WTC11 (cell line): ENCODE measurements at regions not wholly inside any gene's neighbourhood (a gene's known extent, or its start where the extent isn't known, plus 50 kb on each side); places are given as distances from the start of the nearest gene placed in this dataset.

ENCODE experiments used
- ATAC-seq: fragments of 200-7000 bp; cut with Tn5 transposase; 2 replicates; pipeline ENCODE4 v1.10.0; 2021; ENCODE audit warnings: mild to moderate bottlenecking, moderate library complexity
- CTCF ChIA-PET: fragments of 300-600 bp; sonication (Branson Sonifier 250); formaldehyde crosslinking; loops from one replicate; lab custom pipeline; 2021; ENCODE audit warnings: antibody characterized with exemption; lab: Charles Lee
- POLR2A ChIA-PET: fragments of 350-600 bp; sonication (Branson Sonifier 250); formaldehyde crosslinking; loops from one replicate; lab custom pipeline; 2021; ENCODE audit warnings: antibody characterized with exemption; lab: Charles Lee
- DNase-seq: peaks from one replicate; pipeline ENCODE4 v3.0.0; 2021; ENCODE audit warnings: low spot score
- H3K27ac Mint-ChIP-seq: 2 replicates; pipeline ENCODE4 v1.8.0; 2021; ENCODE audit warnings: mixed read lengths
- H3K27me3 Mint-ChIP-seq: 2 replicates; pipeline ENCODE4 v1.8.0; 2021; ENCODE audit warnings: low read depth, mild to moderate bottlenecking, moderate library complexity, mixed read lengths
- H3K36me3 Mint-ChIP-seq: 2 replicates; pipeline ENCODE4 v1.8.0; 2021; ENCODE audit warnings: mixed read lengths
- H3K4me1 Mint-ChIP-seq: 2 replicates; pipeline ENCODE4 v1.8.0; 2022; ENCODE audit warnings: mixed read lengths
- H3K4me3 Mint-ChIP-seq: 2 replicates; pipeline ENCODE4 v1.8.0; 2021; ENCODE audit warnings: mild to moderate bottlenecking, moderate library complexity, mixed read lengths
- H3K9me3 Mint-ChIP-seq: 2 replicates; pipeline ENCODE4 v1.8.0; 2021; ENCODE audit warnings: mixed read lengths
- CBFB ChIP-seq: sonication (generic); formaldehyde crosslinking; IDR thresholded peaks from 2 replicates; pipeline ENCODE4 v1.8.1; 2022; ENCODE audit warnings: mild to moderate bottlenecking, low read depth, missing genetic modification reagents
- CREM ChIP-seq: sonication (generic); formaldehyde crosslinking; IDR thresholded peaks from 2 replicates; pipeline ENCODE4 v1.8.1; 2022; ENCODE audit warnings: mild to moderate bottlenecking, missing genetic modification reagents, moderate library complexity
- ELF4 ChIP-seq: sonication (generic); formaldehyde crosslinking; IDR thresholded peaks from 2 replicates; pipeline ENCODE4 v1.8.1; 2022; ENCODE audit warnings: low read depth, mild to moderate bottlenecking, moderate library complexity, missing genetic modification reagents
- GRHL2 ChIP-seq: fragments of 250-450 bp; sonication (Bioruptor Pico); IDR thresholded peaks from 2 replicates; pipeline ENCODE4 v1.8.0; 2022; ENCODE audit warnings: mild to moderate bottlenecking, moderate library complexity; ENCODE audit not compliant: insufficient replicate concordance, severe bottlenecking
- NR3C1 ChIP-seq: sonication (generic); formaldehyde crosslinking; conservative IDR thresholded peaks from 2 replicates; pipeline ENCODE4 v1.8.1; 2023; ENCODE audit warnings: low read depth, mild to moderate bottlenecking, missing genetic modification reagents
- RELA ChIP-seq: sonication (generic); formaldehyde crosslinking; IDR thresholded peaks from 2 replicates; pipeline ENCODE4 v1.8.1; 2022; ENCODE audit warnings: missing genetic modification reagents, mild to moderate bottlenecking, borderline replicate concordance
- SP1 ChIP-seq: sonication (generic); formaldehyde crosslinking; conservative IDR thresholded peaks from 2 replicates; pipeline ENCODE4 v1.8.1; 2022; ENCODE audit warnings: missing genetic modification reagents
- TP53 ChIP-seq: sonication (generic); formaldehyde crosslinking; IDR thresholded peaks from 2 replicates; pipeline ENCODE4 v1.8.1; 2023; ENCODE audit warnings: mild to moderate bottlenecking, missing genetic modification reagents
- ZNF317 ChIP-seq: sonication (generic); formaldehyde crosslinking; IDR thresholded peaks from 2 replicates; pipeline ENCODE4 v1.8.1; 2023; ENCODE audit warnings: low read depth, mild to moderate bottlenecking, moderate library complexity, missing genetic modification reagents, borderline replicate concordance
- ZNF671 ChIP-seq: fragments of 250-450 bp; sonication (Bioruptor Pico); IDR thresholded peaks from 2 replicates; pipeline ENCODE4 v1.8.0; 2021; ENCODE audit warnings: mild to moderate bottlenecking
- TF ChIP-seq, protein P1 (sequence below): sonication (generic); formaldehyde crosslinking; IDR thresholded peaks from 2 replicates; pipeline ENCODE4 v1.8.1; 2023; ENCODE audit warnings: mild to moderate bottlenecking, missing genetic modification reagents
- TF ChIP-seq, protein P2 (sequence below): sonication (generic); formaldehyde crosslinking; IDR thresholded peaks from 2 replicates; pipeline ENCODE4 v1.8.1; 2022; ENCODE audit warnings: low read depth, missing genetic modification reagents, borderline replicate concordance
- TF ChIP-seq, protein P3 (sequence below): sonication (generic); formaldehyde crosslinking; IDR thresholded peaks from 2 replicates; pipeline ENCODE4 v1.8.0; 2023; ENCODE audit warnings: mild to moderate bottlenecking, missing genetic modification reagents
- TF ChIP-seq, protein P4 (sequence below): fragments of 250-450 bp; sonication (Bioruptor Pico); IDR thresholded peaks from 2 replicates; pipeline ENCODE4 v1.8.0; 2021; ENCODE audit warnings: mild to moderate bottlenecking
- TF ChIP-seq, protein P5 (sequence below): fragments of 250-450 bp; sonication (Bioruptor Pico); conservative IDR thresholded peaks from 2 replicates; pipeline ENCODE4 v1.9.0; 2021; ENCODE audit warnings: mild to moderate bottlenecking
- TF ChIP-seq, protein P6 (sequence below): sonication (generic); formaldehyde crosslinking; IDR thresholded peaks from 2 replicates; pipeline ENCODE4 v1.8.1; 2022; ENCODE audit warnings: mild to moderate bottlenecking, moderate library complexity, missing genetic modification reagents
- TF ChIP-seq, protein P7 (sequence below): sonication (generic); formaldehyde crosslinking; IDR thresholded peaks from 2 replicates; pipeline ENCODE4 v1.8.0; 2022; ENCODE audit warnings: mild to moderate bottlenecking, missing genetic modification reagents

DNA sequence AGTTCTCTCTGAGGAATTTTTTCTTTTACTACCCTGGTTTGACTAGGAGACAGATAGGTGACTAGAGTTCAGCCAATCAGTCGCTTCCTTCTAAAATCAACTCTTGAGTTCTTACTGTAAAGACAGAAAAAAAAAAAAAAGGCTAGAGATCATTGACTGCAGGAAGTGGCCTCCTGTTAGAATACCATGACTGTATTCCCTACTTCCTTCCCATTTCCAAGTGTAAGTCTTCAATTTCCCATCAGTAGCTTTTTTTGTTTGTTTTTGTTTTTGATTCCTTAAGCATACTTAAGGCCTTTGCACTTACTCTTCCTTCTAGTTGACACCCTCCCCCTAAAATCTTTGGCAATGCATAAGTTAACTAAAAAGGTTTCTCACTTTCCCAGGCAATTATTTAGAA is 154.3 kb downstream of the HMHB1 start (continued):
- TF ChIP-seq, protein P1, sequence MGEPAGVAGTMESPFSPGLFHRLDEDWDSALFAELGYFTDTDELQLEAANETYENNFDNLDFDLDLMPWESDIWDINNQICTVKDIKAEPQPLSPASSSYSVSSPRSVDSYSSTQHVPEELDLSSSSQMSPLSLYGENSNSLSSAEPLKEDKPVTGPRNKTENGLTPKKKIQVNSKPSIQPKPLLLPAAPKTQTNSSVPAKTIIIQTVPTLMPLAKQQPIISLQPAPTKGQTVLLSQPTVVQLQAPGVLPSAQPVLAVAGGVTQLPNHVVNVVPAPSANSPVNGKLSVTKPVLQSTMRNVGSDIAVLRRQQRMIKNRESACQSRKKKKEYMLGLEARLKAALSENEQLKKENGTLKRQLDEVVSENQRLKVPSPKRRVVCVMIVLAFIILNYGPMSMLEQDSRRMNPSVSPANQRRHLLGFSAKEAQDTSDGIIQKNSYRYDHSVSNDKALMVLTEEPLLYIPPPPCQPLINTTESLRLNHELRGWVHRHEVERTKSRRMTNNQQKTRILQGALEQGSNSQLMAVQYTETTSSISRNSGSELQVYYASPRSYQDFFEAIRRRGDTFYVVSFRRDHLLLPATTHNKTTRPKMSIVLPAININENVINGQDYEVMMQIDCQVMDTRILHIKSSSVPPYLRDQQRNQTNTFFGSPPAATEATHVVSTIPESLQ, result no peak
- TF ChIP-seq NR3C1 (no peak), CBFB (CRISPR knock-in tag) (no peak)

DNA sequence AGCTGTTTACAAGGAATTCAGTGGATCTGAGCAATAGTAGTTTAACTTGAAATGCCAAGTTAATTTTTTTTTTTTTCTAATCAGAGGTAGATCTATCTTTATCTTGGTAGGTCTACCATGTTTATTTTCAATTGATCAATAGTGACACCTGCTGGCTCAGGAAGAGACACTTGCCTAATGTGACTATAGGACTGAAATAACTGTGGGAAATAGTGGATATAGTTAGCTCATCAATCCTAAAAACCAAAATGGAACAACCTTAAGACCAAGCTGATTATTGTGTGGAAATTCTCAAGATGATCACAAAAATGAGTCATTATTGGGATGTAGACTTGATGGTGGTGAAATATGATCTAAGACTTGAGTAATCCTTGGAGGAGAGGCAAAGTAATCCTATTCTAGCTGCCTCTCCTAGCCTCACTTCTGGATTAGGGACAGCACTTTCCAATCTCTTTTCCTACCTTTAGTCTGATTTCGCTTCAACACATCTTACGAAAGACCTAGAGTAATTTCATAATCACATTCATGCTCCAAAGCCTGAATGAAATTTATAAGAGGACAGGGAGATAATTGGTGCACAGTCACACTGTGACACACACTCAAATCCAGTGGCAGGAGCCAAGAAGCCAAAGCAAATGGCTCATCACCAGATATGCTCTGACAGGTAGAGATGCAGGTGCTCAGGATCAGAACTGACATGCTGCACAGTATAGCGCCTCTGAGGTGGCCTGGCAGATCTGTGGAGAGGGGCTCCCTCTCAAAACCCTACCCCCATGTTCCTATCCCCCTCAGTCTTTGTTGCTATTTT is 156.3 kb downstream of the HMHB1 start:
- peaks cover 3% of the 10 kb centered on the region; the same call in 1 of the 2 replicates for H3K9me3 Mint-ChIP-seq
- 0 out of 2 replicates have a peak, but pooled peaks have one; percentile 27 for TF ChIP-seq SP1 (CRISPR knock-in tag)
- TF ChIP-seq RELA (CRISPR knock-in tag), result no peak
- TF ChIP-seq, all 79 proteins: peak for 1
- Mint-ChIP-seq H3K27ac (no peak overlapping the region), H3K36me3 (no peaks in the 10 kb centered on the region), H3K4me1 (peaks cover 7% of the 10 kb centered on the region), H3K4me3 (no peak overlapping the region), H3K27me3 (no peaks in the 10 kb centered on the region; the same call in 1 of the 2 replicates)
- no peak for DNase-seq
- ChIA-PET POLR2A (interaction anchor here (0.8 kb wide), 1 partner anchor 174 kb away, joined by 4 read pairs; no protein-coding TSS in a partner anchor), CTCF (interaction anchor here (0.7 to 1.2 kb wide), 13 partner anchors 11 to 965 kb away, joined by 3 to 13 read pairs (median 3); no protein-coding TSS in a partner anchor)
- peak; percentile 84 for ATAC-seq

DNA sequence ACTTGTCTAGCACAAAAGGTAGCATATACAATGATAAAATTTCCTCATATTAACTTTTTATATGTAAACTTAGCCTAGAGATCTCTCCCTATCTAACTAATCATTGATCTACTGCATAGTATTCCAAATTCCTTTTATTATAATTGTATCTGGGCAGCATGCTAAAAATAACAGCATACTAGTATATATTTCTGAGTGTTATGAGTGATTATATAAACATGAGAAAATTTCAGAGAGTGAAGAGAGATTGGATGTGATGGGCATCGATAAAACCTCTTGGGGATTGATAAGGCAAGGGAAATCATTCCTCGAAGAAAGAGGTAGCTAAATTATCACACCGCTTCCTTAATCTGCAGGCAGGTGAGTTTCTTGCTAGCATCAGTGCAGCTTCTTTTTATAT is 158.2 kb downstream of the HMHB1 start:
- ATAC-seq (no peak), DNase-seq (no peak)
- Mint-ChIP-seq H3K36me3 (no peaks in the 10 kb centered on the region), H3K4me3 (no peak overlapping the region), H3K4me1 (peaks cover 15% of the 10 kb centered on the region), H3K9me3 (peaks cover 3% of the 10 kb centered on the region; the same call in 1 of the 2 replicates), H3K27ac (no peak overlapping the region), H3K27me3 (no peaks in the 10 kb centered on the region)
- ChIA-PET POLR2A (no interaction called here), CTCF (interaction anchor here (1.8 kb wide), 1 partner anchor 172 kb away, joined by 6 read pairs; no protein-coding TSS in a partner anchor)
- TF ChIP-seq RELA (CRISPR knock-in tag) (no peak), ZNF671 (CRISPR knock-in tag) (no peak), CREM (CRISPR knock-in tag) (no peak), ELF4 (CRISPR knock-in tag) (no peak), TP53 (CRISPR knock-in tag) (no peak), ZNF317 (no peak), GRHL2 (CRISPR knock-in tag) (no peak)
- TF ChIP-seq, protein P2, sequence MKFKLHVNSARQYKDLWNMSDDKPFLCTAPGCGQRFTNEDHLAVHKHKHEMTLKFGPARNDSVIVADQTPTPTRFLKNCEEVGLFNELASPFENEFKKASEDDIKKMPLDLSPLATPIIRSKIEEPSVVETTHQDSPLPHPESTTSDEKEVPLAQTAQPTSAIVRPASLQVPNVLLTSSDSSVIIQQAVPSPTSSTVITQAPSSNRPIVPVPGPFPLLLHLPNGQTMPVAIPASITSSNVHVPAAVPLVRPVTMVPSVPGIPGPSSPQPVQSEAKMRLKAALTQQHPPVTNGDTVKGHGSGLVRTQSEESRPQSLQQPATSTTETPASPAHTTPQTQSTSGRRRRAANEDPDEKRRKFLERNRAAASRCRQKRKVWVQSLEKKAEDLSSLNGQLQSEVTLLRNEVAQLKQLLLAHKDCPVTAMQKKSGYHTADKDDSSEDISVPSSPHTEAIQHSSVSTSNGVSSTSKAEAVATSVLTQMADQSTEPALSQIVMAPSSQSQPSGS (CRISPR knock-in tag), result no peak
- TF ChIP-seq, protein P3, sequence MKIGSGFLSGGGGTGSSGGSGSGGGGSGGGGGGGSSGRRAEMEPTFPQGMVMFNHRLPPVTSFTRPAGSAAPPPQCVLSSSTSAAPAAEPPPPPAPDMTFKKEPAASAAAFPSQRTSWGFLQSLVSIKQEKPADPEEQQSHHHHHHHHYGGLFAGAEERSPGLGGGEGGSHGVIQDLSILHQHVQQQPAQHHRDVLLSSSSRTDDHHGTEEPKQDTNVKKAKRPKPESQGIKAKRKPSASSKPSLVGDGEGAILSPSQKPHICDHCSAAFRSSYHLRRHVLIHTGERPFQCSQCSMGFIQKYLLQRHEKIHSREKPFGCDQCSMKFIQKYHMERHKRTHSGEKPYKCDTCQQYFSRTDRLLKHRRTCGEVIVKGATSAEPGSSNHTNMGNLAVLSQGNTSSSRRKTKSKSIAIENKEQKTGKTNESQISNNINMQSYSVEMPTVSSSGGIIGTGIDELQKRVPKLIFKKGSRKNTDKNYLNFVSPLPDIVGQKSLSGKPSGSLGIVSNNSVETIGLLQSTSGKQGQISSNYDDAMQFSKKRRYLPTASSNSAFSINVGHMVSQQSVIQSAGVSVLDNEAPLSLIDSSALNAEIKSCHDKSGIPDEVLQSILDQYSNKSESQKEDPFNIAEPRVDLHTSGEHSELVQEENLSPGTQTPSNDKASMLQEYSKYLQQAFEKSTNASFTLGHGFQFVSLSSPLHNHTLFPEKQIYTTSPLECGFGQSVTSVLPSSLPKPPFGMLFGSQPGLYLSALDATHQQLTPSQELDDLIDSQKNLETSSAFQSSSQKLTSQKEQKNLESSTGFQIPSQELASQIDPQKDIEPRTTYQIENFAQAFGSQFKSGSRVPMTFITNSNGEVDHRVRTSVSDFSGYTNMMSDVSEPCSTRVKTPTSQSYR (CRISPR knock-in tag), result no peak
- TF ChIP-seq, protein P4, sequence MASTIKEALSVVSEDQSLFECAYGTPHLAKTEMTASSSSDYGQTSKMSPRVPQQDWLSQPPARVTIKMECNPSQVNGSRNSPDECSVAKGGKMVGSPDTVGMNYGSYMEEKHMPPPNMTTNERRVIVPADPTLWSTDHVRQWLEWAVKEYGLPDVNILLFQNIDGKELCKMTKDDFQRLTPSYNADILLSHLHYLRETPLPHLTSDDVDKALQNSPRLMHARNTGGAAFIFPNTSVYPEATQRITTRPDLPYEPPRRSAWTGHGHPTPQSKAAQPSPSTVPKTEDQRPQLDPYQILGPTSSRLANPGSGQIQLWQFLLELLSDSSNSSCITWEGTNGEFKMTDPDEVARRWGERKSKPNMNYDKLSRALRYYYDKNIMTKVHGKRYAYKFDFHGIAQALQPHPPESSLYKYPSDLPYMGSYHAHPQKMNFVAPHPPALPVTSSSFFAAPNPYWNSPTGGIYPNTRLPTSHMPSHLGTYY (CRISPR knock-in tag), result no peak
- TF ChIP-seq, protein P5, sequence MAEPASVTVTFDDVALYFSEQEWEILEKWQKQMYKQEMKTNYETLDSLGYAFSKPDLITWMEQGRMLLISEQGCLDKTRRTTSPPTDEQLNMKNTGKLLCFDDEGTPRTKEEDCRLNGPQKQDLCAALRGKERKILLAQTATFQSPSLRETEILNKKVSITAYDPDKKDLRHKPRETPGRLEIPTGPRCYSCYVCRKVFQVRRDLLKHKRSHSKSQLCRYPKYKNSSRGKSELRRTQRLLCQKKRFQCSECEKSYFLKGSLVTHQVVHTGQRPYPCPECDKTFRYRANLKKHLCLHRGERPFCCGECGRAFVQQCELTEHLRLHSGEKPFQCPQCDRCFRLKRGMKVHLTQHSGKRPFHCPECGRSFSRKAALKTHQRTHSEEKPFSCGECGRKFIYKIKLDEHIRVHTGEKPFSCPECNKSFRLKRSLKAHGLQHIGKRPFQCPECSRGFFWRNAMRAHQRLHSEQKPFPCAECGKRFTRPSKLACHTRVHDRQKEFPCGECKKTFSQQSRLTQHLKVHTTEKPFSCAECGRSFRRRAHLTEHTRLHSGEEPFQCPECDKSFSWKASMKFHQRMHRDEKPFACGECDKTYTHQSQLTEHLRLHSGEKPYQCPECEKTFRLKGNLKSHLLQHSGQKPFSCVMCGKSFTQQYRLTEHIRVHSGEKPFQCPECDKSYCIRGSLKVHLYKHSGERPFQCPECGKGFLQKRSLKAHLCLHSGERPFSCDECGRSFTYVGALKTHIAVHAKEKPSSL (CRISPR knock-in tag), result no peak
- TF ChIP-seq, protein P6, sequence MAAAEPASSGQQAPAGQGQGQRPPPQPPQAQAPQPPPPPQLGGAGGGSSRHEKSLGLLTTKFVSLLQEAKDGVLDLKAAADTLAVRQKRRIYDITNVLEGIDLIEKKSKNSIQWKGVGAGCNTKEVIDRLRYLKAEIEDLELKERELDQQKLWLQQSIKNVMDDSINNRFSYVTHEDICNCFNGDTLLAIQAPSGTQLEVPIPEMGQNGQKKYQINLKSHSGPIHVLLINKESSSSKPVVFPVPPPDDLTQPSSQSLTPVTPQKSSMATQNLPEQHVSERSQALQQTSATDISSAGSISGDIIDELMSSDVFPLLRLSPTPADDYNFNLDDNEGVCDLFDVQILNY, result no peak
- TF ChIP-seq, protein P7, sequence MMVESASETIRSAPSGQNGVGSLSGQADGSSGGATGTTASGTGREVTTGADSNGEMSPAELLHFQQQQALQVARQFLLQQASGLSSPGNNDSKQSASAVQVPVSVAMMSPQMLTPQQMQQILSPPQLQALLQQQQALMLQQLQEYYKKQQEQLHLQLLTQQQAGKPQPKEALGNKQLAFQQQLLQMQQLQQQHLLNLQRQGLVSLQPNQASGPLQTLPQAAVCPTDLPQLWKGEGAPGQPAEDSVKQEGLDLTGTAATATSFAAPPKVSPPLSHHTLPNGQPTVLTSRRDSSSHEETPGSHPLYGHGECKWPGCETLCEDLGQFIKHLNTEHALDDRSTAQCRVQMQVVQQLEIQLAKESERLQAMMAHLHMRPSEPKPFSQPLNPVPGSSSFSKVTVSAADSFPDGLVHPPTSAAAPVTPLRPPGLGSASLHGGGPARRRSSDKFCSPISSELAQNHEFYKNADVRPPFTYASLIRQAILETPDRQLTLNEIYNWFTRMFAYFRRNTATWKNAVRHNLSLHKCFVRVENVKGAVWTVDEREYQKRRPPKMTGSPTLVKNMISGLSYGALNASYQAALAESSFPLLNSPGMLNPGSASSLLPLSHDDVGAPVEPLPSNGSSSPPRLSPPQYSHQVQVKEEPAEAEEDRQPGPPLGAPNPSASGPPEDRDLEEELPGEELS (CRISPR knock-in tag), result no peak
